VCaP (cell line): ENCODE measurements at regions not wholly inside any gene's neighbourhood (a gene's known extent, or its start where the extent isn't known, plus 50 kb on each side); places are given as distances from the start of the nearest gene placed in this dataset.

Source experiments
- H3K27ac ChIP-seq: fragments of 450-650 bp; 2 replicates; pipeline ENCODE4 v1.5.1; 2017
- CTCF ChIP-seq: fragments of 450-650 bp; conservative IDR thresholded peaks from 2 replicates; pipeline ENCODE4 v1.5.1; 2017; ENCODE audit warnings: mild to moderate bottlenecking, moderate library complexity

- no peak overlapping the region for H3K27ac ChIP-seq
Measured at GRCh38 chr17:71519285-71519684, 601.5 kb upstream of the SOX9 start.

GRCh38 chr17:71521724-71522123 lies 599.1 kb upstream of the SOX9 start:
- no peak for TF ChIP-seq CTCF
- no peak overlapping the region for H3K27ac ChIP-seq

More at GRCh38 chr17:71519285-71519684, 601.5 kb upstream of the SOX9 start:
- no peak for TF ChIP-seq CTCF

- no peak for TF ChIP-seq CTCF
- no peak overlapping the region for H3K27ac ChIP-seq
Measured at GRCh38 chr17:71522383-71522782, 598.4 kb upstream of the SOX9 start.

GRCh38 chr17:71527311-71527710 lies 593.5 kb upstream of the SOX9 start:
- no peak for TF ChIP-seq CTCF
- H3K27ac ChIP-seq = no peak overlapping the region

GRCh38 chr17:71528210-71528609 lies 592.6 kb upstream of the SOX9 start:
- no peak overlapping the region for H3K27ac ChIP-seq
- TF ChIP-seq CTCF = no peak

GRCh38 chr17:71530248-71530647 lies 590.6 kb upstream of the SOX9 start:
- H3K27ac ChIP-seq = no peak overlapping the region
- TF ChIP-seq CTCF = no peak

- no peak for TF ChIP-seq CTCF
- H3K27ac ChIP-seq = no peak overlapping the region
Measured at GRCh38 chr17:71535321-71535720, 585.5 kb upstream of the SOX9 start.

- no peak overlapping the region for H3K27ac ChIP-seq
- TF ChIP-seq CTCF = no peak
Measured at GRCh38 chr17:71546419-71546818, 574.4 kb upstream of the SOX9 start.
